Left lung (tissue), 4 donors: ENCODE measurements at regions not wholly inside any gene's neighbourhood (a gene's known extent, or its start where the extent isn't known, plus 50 kb on each side); places are given as distances from the start of the nearest gene placed in this dataset.

Source experiments
- ATAC-seq: fragments of 200-7000 bp; cut with Tn5 transposase; one replicate; pipeline ENCODE4 v1.9.1; 2020; ENCODE audit warnings: moderate library complexity
- DNase-seq, 4 donors: peaks; one replicate each; pipeline ENCODE4 v3.0.0-alpha.2; 2013 to 2020
- H3K27ac ChIP-seq, 2 donors: fragments of 200-600 bp; sonication (generic) in 1 of 2; one replicate each; pipeline versions ENCODE4 v1.5.0 to v1.8.0; 2020 to 2021
- H3K27me3 ChIP-seq, 2 donors: fragments of 200-600 bp; sonication (generic) in 1 of 2; one replicate each; pipeline versions ENCODE4 v1.5.0 to v1.8.0; 2020 to 2021
- H3K36me3 ChIP-seq, 2 donors: fragments of 200-600 bp; sonication (generic) in 1 of 2; one replicate each; pipeline versions ENCODE4 v1.5.0 to v1.8.0; 2020 to 2021
- H3K4me1 ChIP-seq, 2 donors: fragments of 200-600 bp; one replicate each; pipeline ENCODE4 v1.8.0; 2021
- H3K4me3 ChIP-seq, 2 donors: fragments of 200-600 bp; sonication (generic) in 1 of 2; one replicate each; pipeline versions ENCODE4 v1.5.0 to v1.8.0; 2020 to 2021; ENCODE audit warnings: mild to moderate bottlenecking in 1 of 2
- H3K9me3 ChIP-seq, 2 donors: fragments of 200-600 bp; sonication (generic) in 1 of 2; one replicate each; pipeline versions ENCODE4 v1.5.0 to v1.8.0; 2020 to 2021
- CTCF ChIP-seq, 2 donors: fragments of 200-600 bp; sonication (generic) in 1 of 2; IDR thresholded peaks; one replicate each; pipeline versions ENCODE4 v1.5.0 to v1.8.0; 2021; ENCODE audit warnings: antibody characterized with exemption in 2 of 2
- intact Hi-C, 2 donors: fragments of 100-400 bp; cut with DNase I; formaldehyde crosslinking; loops; one replicate each; pipeline versions ENCODE4 v1.11.2 to v1.14.2; 2022
- donor health status: DM: no; HTN: yes; CAD: no.
- donor health status: DM: no; HTN: no; CAD: no.

GRCh38 chr3:17939157-17939556 is 196.7 kb upstream of the TBC1D5 start:
- no peak overlapping the region for H3K4me3 ChIP-seq
- DNase-seq, result peak in 1 of 4 donors; percentile 36
- intact Hi-C loops, result no loop called here

GRCh38 chr3:17938313-17938712 is 195.9 kb upstream of the TBC1D5 start:
- no peak for TF ChIP-seq CTCF (IDR thresholded peaks at IDR 0.05)
- Histone ChIP-seq H3K4me1 (no peaks in the 10 kb centered on the region), H3K27me3 (peaks cover 0 to 7% of the 10 kb centered on the region in 2 donors), H3K36me3 (no peaks in the 10 kb centered on the region), H3K27ac (no peak overlapping the region), H3K9me3 (no peaks in the 10 kb centered on the region), H3K4me3 (no peak overlapping the region)
- ATAC-seq, result no peak
- no peak for DNase-seq
- intact Hi-C loops, result no loop called here

More at GRCh38 chr3:17939157-17939556, 196.7 kb upstream of the TBC1D5 start:
- Histone ChIP-seq H3K36me3 (no peaks in the 10 kb centered on the region), H3K9me3 (no peaks in the 10 kb centered on the region), H3K27me3 (peaks cover 0 to 7% of the 10 kb centered on the region in 2 donors), H3K27ac (no peak overlapping the region), H3K4me1 (no peaks in the 10 kb centered on the region)
- TF ChIP-seq CTCF (IDR thresholded peaks at IDR 0.05), result no peak
- no peak for ATAC-seq

- H3K27ac ChIP-seq, result no peak overlapping the region
- no peaks in the 10 kb centered on the region for H3K4me1 ChIP-seq
- H3K9me3 ChIP-seq, result no peaks in the 10 kb centered on the region
- peaks cover 0 to 7% of the 10 kb centered on the region in 2 donors for H3K27me3 ChIP-seq
- intact Hi-C loops, result no loop called here
- no peak for TF ChIP-seq CTCF (IDR thresholded peaks at IDR 0.05)
- no peak for ATAC-seq
- DNase-seq, result no peak
- no peak overlapping the region for H3K4me3 ChIP-seq
- no peaks in the 10 kb centered on the region for H3K36me3 ChIP-seq
Observed at GRCh38 chr3:17936736-17937480, 194.5 kb upstream of the TBC1D5 start.

GRCh38 chr3:17935222-17935621 is 192.8 kb upstream of the TBC1D5 start:
- DNase-seq (peak in 2 of 4 donors; percentile 14 to 41), ATAC-seq (no peak)
- H3K36me3 ChIP-seq, result no peaks in the 10 kb centered on the region
- no peaks in the 10 kb centered on the region for H3K4me1 ChIP-seq
- no peak overlapping the region for H3K27ac ChIP-seq
- no peak overlapping the region for H3K4me3 ChIP-seq
- H3K9me3 ChIP-seq, result no peaks in the 10 kb centered on the region
- H3K27me3 ChIP-seq, result peaks cover 0 to 7% of the 10 kb centered on the region in 2 donors
- TF ChIP-seq CTCF (IDR thresholded peaks at IDR 0.05), result no peak
- intact Hi-C loops, result no loop called here

- no peak for DNase-seq
- Histone ChIP-seq H3K36me3 (no peaks in the 10 kb centered on the region), H3K4me3 (no peak overlapping the region), H3K9me3 (no peaks in the 10 kb centered on the region), H3K27me3 (peaks cover 0 to 7% of the 10 kb centered on the region in 2 donors), H3K4me1 (no peaks in the 10 kb centered on the region), H3K27ac (no peak overlapping the region)
- TF ChIP-seq CTCF (IDR thresholded peaks at IDR 0.05), result no peak
- intact Hi-C loops, result no loop called here
- no peak for ATAC-seq
Observed at GRCh38 chr3:17932136-17932771, 189.8 kb upstream of the TBC1D5 start.
